Esophagus squamous epithelium (tissue), 4 donors: ENCODE measurements at regions not wholly inside any gene's neighbourhood (a gene's known extent, or its start where the extent isn't known, plus 50 kb on each side); places are given as distances from the start of the nearest gene placed in this dataset.

ENCODE experiments used
- POLR2A ChIP-seq, 4 donors: fragments of 450-650 bp; IDR thresholded peaks; one replicate each; pipeline ENCODE4 v1.6.1; 2017; ENCODE audit warnings: antibody characterized with exemption in 4 of 4, mild to moderate bottlenecking in 4 of 4, moderate library complexity in 3 of 4
- TF ChIP-seq, protein P1 (sequence below), 6 experiments: fragments of 450-650 bp in 4 of 6; fragments of 200-600 bp in 2 of 6; sonication (generic) in 2 of 6; IDR thresholded peaks; one replicate each; pipeline ENCODE4 v1.5.1; 2016 to 2019; ENCODE audit warnings: antibody characterized with exemption in 6 of 6, mild to moderate bottlenecking in 4 of 6, moderate library complexity in 4 of 6

GRCh38 chrY:14238277-14238676, 182.2 kb downstream of the VCY1B start:
- TF ChIP-seq, protein P1, sequence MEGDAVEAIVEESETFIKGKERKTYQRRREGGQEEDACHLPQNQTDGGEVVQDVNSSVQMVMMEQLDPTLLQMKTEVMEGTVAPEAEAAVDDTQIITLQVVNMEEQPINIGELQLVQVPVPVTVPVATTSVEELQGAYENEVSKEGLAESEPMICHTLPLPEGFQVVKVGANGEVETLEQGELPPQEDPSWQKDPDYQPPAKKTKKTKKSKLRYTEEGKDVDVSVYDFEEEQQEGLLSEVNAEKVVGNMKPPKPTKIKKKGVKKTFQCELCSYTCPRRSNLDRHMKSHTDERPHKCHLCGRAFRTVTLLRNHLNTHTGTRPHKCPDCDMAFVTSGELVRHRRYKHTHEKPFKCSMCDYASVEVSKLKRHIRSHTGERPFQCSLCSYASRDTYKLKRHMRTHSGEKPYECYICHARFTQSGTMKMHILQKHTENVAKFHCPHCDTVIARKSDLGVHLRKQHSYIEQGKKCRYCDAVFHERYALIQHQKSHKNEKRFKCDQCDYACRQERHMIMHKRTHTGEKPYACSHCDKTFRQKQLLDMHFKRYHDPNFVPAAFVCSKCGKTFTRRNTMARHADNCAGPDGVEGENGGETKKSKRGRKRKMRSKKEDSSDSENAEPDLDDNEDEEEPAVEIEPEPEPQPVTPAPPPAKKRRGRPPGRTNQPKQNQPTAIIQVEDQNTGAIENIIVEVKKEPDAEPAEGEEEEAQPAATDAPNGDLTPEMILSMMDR (IDR thresholded peaks at IDR 0.05), result no peak
- no peak for TF ChIP-seq POLR2A (IDR thresholded peaks at IDR 0.05)
